Body of pancreas (tissue), 4 donors: ENCODE measurements at regions not wholly inside any gene's neighbourhood (a gene's known extent, or its start where the extent isn't known, plus 50 kb on each side); places are given as distances from the start of the nearest gene placed in this dataset.

Experiments
- ATAC-seq: fragments of 150-250 bp; one replicate; pipeline ENCODE4 v1.9.1; 2016
- DNase-seq, 4 donors: peaks; one replicate each; pipeline ENCODE4 v3.0.0-alpha.2; 2019
- H3K27ac ChIP-seq, 4 donors: fragments of 200-600 bp; sonication (generic); 1 replicate in 3 of 4; 2 replicates in 1 of 4; pipeline versions ENCODE4 v1.5.1 to v1.6.1; 2016 to 2019; ENCODE audit warnings: mild to moderate bottlenecking in 1 of 4, mixed read lengths in 1 of 4, moderate library complexity in 1 of 4
- H3K27me3 ChIP-seq, 2 donors: fragments of 200-600 bp; sonication (generic); one replicate each; pipeline ENCODE4 v1.6.0; 2016; ENCODE audit warnings: mild to moderate bottlenecking in 1 of 2
- H3K36me3 ChIP-seq, 2 donors: fragments of 200-600 bp; sonication (generic); replicated peaks in 1 of 2; 2 replicates each; pipeline ENCODE4 v1.5.1; 2016; ENCODE audit warnings: low read depth in 2 of 2; ENCODE audit not compliant: insufficient read depth in 1 of 2
- H3K4me1 ChIP-seq: fragments of 200-600 bp; sonication (generic); one replicate; pipeline ENCODE4 v1.6.0; 2016
- H3K4me3 ChIP-seq, 2 donors: fragments of 200-600 bp; sonication (generic); 1 replicate in 1 of 2; 2 replicates in 1 of 2; pipeline ENCODE4 v1.5.1; 2016 to 2019
- H3K9me3 ChIP-seq, 3 donors: fragments of 200-600 bp; sonication (generic); 1 replicate in 2 of 3; 2 replicates in 1 of 3; pipeline ENCODE4 v1.5.1; 2016
- POLR2A ChIP-seq, 3 donors: fragments of 450-650 bp; IDR thresholded peaks; one replicate each; pipeline ENCODE4 v1.6.1; 2016; ENCODE audit warnings: antibody characterized with exemption in 3 of 3, mild to moderate bottlenecking in 2 of 3
- WGBS, 2 donors: methylation state at CpG; one replicate each; pipeline ENCODE4 v1.1.5; 2017; 5-methylcytosine and 5-hydroxymethylcytosine counted together
- intact Hi-C: fragments of 100-400 bp; cut with DNase I; formaldehyde crosslinking; loops from one replicate; pipeline ENCODE4 v1.15.1; 2023
- TF ChIP-seq, protein P1 (sequence below), 7 experiments: fragments of 450-650 bp in 4 of 7; fragments of 200-600 bp in 3 of 7; sonication (generic) in 3 of 7; IDR thresholded peaks; one replicate each; pipeline ENCODE4 v1.5.1; 2016 to 2019; ENCODE audit warnings: antibody characterized with exemption in 7 of 7

DNA sequence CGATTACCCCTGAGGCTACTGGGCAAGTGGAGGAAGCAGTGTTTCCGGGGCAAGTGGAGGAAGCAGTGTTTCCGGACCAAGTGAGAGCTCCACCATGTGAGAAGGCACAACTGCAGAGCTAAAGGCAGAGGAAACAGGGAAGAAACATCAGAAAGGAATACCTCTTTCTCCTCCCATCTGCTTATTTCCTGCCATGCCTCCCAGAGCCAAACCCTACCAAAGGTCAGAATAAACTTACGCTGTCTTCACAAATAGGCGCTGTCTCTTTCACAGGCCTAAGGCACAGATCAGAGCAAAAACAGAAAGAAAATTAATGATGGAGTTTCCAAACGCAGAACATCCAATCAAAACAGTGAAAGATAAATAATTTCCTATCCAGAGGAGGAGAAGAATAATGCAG, 153.0 kb downstream of the ATOH1 start:
- H3K9me3 ChIP-seq = no peaks in the 10 kb centered on the region
- ATAC-seq (no peak), DNase-seq (no peak)
- H3K27ac ChIP-seq = no peak overlapping the region
- TF ChIP-seq, protein P1, sequence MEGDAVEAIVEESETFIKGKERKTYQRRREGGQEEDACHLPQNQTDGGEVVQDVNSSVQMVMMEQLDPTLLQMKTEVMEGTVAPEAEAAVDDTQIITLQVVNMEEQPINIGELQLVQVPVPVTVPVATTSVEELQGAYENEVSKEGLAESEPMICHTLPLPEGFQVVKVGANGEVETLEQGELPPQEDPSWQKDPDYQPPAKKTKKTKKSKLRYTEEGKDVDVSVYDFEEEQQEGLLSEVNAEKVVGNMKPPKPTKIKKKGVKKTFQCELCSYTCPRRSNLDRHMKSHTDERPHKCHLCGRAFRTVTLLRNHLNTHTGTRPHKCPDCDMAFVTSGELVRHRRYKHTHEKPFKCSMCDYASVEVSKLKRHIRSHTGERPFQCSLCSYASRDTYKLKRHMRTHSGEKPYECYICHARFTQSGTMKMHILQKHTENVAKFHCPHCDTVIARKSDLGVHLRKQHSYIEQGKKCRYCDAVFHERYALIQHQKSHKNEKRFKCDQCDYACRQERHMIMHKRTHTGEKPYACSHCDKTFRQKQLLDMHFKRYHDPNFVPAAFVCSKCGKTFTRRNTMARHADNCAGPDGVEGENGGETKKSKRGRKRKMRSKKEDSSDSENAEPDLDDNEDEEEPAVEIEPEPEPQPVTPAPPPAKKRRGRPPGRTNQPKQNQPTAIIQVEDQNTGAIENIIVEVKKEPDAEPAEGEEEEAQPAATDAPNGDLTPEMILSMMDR (IDR thresholded peaks at IDR 0.05) = no peak
- no peak for TF ChIP-seq POLR2A (IDR thresholded peaks at IDR 0.05)
- WGBS, 2 donors = 59 to 66% methylated on average over 6 of the region's 6 CpGs
- intact Hi-C loops = no loop called here
- H3K4me3 ChIP-seq = no peak overlapping the region
- H3K27me3 ChIP-seq = no peaks in the 10 kb centered on the region
- H3K4me1 ChIP-seq = no peaks in the 10 kb centered on the region
- H3K36me3 ChIP-seq = no peaks in the 10 kb centered on the region

DNA sequence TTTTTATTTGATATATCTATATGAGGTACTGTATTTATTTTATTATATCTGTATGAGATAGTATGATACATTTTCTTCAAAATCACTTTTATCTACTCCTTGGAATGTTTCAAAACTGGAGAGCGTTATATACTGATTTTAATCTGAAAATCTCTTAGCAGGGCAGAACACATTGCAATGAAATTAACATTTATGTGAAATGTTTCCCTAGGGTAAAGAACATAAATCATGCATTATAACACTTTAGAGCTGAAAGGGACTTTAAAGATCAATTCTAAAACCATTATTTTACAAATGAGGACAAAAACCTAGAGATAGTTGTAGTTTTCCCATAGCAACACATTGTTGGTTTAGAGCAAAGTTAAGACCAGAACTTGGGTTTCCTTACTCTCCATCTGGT, 153.7 kb downstream of the ATOH1 start:
- DNase-seq (no peak), ATAC-seq (no peak)
- TF ChIP-seq, protein P1 (IDR thresholded peaks at IDR 0.05) = no peak
- no peak for TF ChIP-seq POLR2A (IDR thresholded peaks at IDR 0.05)
- Histone ChIP-seq H3K27ac (no peak overlapping the region), H3K27me3 (no peaks in the 10 kb centered on the region), H3K9me3 (no peaks in the 10 kb centered on the region), H3K36me3 (no peaks in the 10 kb centered on the region), H3K4me1 (no peaks in the 10 kb centered on the region), H3K4me3 (no peak overlapping the region)
- 53 to 62% methylated on average over 1 of the region's 1 CpG for WGBS, 2 donors
- intact Hi-C loops = no loop called here

DNA sequence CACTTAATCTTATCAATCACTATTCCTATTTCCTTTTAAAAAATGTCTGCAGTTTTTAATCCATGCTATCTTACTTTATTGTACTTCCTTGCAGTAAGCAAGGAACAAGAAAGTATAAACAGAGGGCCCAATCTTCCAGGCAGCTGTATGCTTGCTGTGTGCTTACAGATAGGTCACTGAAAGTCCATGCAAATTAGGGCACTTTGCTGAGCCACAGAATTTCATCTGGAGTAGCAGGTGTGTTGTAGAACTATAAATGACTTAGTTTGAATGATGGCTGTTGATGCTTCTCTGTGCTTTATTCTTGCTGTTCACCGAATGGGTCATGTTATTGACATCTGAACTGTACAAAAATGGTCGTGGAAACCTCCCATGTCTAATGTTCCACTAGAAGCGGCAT, 154.6 kb downstream of the ATOH1 start:
- no peak overlapping the region for H3K4me3 ChIP-seq
- intact Hi-C loops = no loop called here
- no peak for TF ChIP-seq POLR2A (IDR thresholded peaks at IDR 0.05)
- TF ChIP-seq, protein P1 (IDR thresholded peaks at IDR 0.05) = no peak
- no peaks in the 10 kb centered on the region for H3K4me1 ChIP-seq
- no peaks in the 10 kb centered on the region for H3K9me3 ChIP-seq
- ATAC-seq (no peak), DNase-seq (no peak)
- H3K27ac ChIP-seq = no peak overlapping the region
- H3K27me3 ChIP-seq = no peaks in the 10 kb centered on the region
- 50 to 59% methylated on average over 3 of the region's 3 CpGs for WGBS, 2 donors
- no peaks in the 10 kb centered on the region for H3K36me3 ChIP-seq

DNA sequence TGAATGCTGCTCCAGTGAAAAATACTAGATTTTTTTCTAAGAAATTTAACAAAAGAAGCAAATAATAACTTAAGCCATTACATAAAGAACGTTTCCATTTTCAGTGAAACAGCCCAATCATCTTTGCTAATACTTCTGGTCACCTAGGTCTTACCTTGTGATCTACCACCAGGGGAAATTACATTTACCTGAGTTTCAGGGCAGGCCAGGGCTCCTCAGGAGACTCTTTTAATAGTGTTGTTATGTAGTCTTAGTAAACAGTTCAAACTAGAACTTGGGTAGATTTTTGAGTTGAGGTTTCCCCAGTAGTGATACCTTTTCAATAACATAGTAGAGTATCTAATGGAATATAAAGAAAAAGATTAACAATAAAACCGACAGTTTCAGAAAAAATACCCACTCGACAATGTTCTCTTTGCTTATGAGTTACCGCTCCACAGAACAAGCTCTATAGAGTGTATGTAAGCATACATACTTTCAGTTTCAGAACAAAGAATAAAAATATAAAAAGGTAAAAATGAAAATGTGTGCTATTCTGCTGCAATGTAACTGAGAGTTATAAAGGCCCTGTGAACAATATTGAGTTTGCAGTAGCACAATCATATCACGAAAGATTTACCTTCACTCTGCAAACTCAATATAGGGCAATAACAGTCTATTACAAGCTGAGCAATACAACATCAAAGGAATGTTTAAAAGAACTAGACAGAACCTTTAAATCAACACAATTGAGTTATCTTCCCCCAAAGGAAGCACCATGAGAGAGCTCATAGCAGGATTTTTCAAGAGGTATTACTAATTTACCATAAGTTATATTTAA, 165.8 kb downstream of the ATOH1 start:
- H3K4me3 ChIP-seq = no peak overlapping the region
- no peaks in the 10 kb centered on the region for H3K4me1 ChIP-seq
- DNase-seq (no peak), ATAC-seq (no peak)
- intact Hi-C loops = no loop called here
- no peaks in the 10 kb centered on the region for H3K36me3 ChIP-seq
- no peaks in the 10 kb centered on the region for H3K27me3 ChIP-seq
- H3K27ac ChIP-seq = no peak overlapping the region
- 71 to 81% methylated on average over 5 of the region's 5 CpGs for WGBS, 2 donors
- no peaks in the 10 kb centered on the region for H3K9me3 ChIP-seq
- TF ChIP-seq POLR2A (IDR thresholded peaks at IDR 0.05) = no peak
- TF ChIP-seq, protein P1 (IDR thresholded peaks at IDR 0.05) = no peak

DNA sequence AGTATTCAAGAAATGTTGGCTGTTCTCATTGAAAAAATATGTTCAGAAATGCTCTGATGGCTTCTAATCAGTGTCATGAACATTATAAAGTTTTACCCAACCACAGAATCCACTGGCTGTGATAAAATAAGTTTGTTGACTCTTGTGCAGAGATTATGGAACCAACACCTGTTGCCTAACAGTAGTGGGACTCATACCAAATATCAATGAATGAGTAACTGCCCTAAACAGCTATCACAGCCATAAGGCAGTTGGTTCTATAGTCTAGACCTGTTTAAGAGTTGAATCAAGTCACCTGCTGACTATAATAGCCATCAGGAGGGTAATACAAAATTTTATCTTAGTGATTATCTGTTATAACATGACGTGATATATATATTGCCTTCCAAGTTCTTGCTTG, 168.3 kb downstream of the ATOH1 start:
- intact Hi-C loops = no loop called here
- H3K9me3 ChIP-seq = no peaks in the 10 kb centered on the region
- H3K27ac ChIP-seq = no peak overlapping the region
- H3K36me3 ChIP-seq = no peaks in the 10 kb centered on the region
- H3K27me3 ChIP-seq = no peaks in the 10 kb centered on the region
- no peaks in the 10 kb centered on the region for H3K4me1 ChIP-seq
- ATAC-seq (no peak), DNase-seq (no peak)
- 46 to 56% methylated on average over 1 of the region's 1 CpG for WGBS, 2 donors
- no peak overlapping the region for H3K4me3 ChIP-seq
- TF ChIP-seq, protein P1 (IDR thresholded peaks at IDR 0.05) = no peak
- TF ChIP-seq POLR2A (IDR thresholded peaks at IDR 0.05) = no peak
